ENCODE measurements at regions not wholly inside any gene's neighbourhood (a gene's known extent, or its start where the extent isn't known, plus 50 kb on each side); places are given as distances from the start of the nearest gene placed in this dataset.

- Histone ChIP-seq H3K36me3 (ENCODE audit: control insufficient read depth in 2 of 2, extremely low read depth in 1 of 2, insufficient read depth in 2 of 2, low read length in 2 of 2) (no peaks in the 10 kb centered on the region), H3K4me2 (ENCODE audit: insufficient read depth, low read length) (no peak overlapping the region), H4K20me1 (replicated peaks; ENCODE audit: control insufficient read depth, extremely low read depth, insufficient read depth, low read length) (no peaks in the 10 kb centered on the region), H3K27me3 (ENCODE audit: control insufficient read depth in 2 of 2, insufficient read depth in 2 of 2, low read length in 2 of 2) (no peaks in the 10 kb centered on the region), H3K9me1 (replicated peaks; ENCODE audit: control insufficient read depth, extremely low read depth, insufficient read depth, low read length) (no peaks in the 10 kb centered on the region), H3K9ac (replicated peaks; ENCODE audit: extremely low read depth, insufficient read depth, low read length) (no peak overlapping the region), H3K4me3 (replicated peaks in 1 of 3; ENCODE audit: insufficient read depth in 1 of 3, low read depth in 1 of 3, low read length in 3 of 3) (no peak overlapping the region), H3K4me1 (ENCODE audit: control insufficient read depth, extremely low read depth, insufficient read depth, low read length) (no peaks in the 10 kb centered on the region), H3K79me2 (ENCODE audit: control insufficient read depth, insufficient read depth, low read length) (no peaks in the 10 kb centered on the region), H2AFZ (ENCODE audit: low read depth, low read length) (no peak overlapping the region), H3K27ac (ENCODE audit: insufficient read depth, low read depth, low read length) (no peak overlapping the region), H3K9me3 (replicated peaks; ENCODE audit: control insufficient read depth, insufficient read depth, low read length) (no peaks in the 10 kb centered on the region)
- intact Hi-C loops (cut with micrococcal nuclease) (no loop called here), dilution Hi-C loops (cut with MboI; ENCODE audit: extremely low pct_ligation_motif_present, low sequenced_read_pairs) (no loop called here)
- DNase-seq (ENCODE audit: low read depth, low spot score): no peak
- no TSS peak for BruUV-seq (replicated peaks)
- TF ChIP-seq CTCF (IDR thresholded peaks at IDR 0.05; ENCODE audit: extremely low read depth in 1 of 2, insufficient read depth in 1 of 2, low read depth in 1 of 2, low read length in 2 of 2): no peak
- no peak for TF ChIP-seq JUN (IDR thresholded peaks at IDR 0.05; ENCODE audit: borderline replicate concordance, insufficient read depth, insufficient read length, low read depth)
- TF ChIP-seq MAX (IDR thresholded peaks at IDR 0.05; ENCODE audit: insufficient read depth, insufficient read length): no peak
- TF ChIP-seq FOS (IDR thresholded peaks at IDR 0.05; ENCODE audit: borderline replicate concordance, insufficient read depth, low read length): no peak
- TF ChIP-seq MYC (IDR thresholded peaks at IDR 0.05; ENCODE audit: low read depth, low read length): no peak
- TF ChIP-seq POLR2A (IDR thresholded peaks at IDR 0.05; ENCODE audit: low read depth, low read length): no peak
- TF ChIP-seq GATA2 (IDR thresholded peaks at IDR 0.05; ENCODE audit: insufficient read depth, insufficient read length, low read depth, low read length): no peak
- ChIA-PET POLR2A (no interaction called here), CTCF (interaction anchor here (0.9 to 1.5 kb wide), 5 partner anchors 11 to 51 kb away, joined by 3 to 6 read pairs (median 3); no protein-coding TSS in a partner anchor)
- no peak for FAIRE-seq
Observed at GRCh38 chr6:134590004-134590403, 272.1 kb upstream of the SGK1 start.

Measured in endothelial cell of umbilical vein (primary cell).